Fibroblast of the aortic adventitia (primary cell): ENCODE measurements at regions not wholly inside any gene's neighbourhood (a gene's known extent, or its start where the extent isn't known, plus 50 kb on each side); places are given as distances from the start of the nearest gene placed in this dataset.

Source experiments
- DNase-seq: peaks from one replicate; pipeline ENCODE4 v3.0.0-alpha.2; 2010; ENCODE audit warnings: low read depth
- H3K4me3 ChIP-seq: 2 replicates; pipeline ENCODE4 v1.5.1; 2011; ENCODE audit warnings: low read depth, mild to moderate bottlenecking, control low read depth, low read length, moderate library complexity
- CTCF ChIP-seq: IDR thresholded peaks from 2 replicates; pipeline ENCODE4 v1.5.1; 2011; ENCODE audit warnings: mild to moderate bottlenecking, low read length, control low read depth, inconsistent platforms; ENCODE audit not compliant: insufficient read depth

DNA sequence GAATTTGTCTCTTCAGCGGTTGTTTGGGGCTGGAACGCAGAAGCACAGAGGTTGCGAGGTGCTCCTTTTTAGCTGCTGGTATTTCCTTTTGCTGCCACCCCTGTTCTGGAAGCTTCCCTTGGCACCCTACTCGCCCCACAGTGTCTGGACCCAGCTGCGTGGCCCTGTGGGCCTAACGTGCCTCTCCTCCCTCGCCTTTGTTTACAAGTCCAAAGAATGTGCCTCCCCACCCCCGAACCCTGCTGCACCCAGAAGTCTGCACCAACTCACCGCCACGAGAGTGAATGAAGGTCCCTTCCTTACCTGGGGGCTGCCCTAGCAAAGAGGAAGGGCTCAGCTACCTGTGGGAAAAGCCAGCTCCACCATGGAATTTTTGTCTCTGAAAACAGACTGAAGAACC lies 139.7 kb upstream of the RPS6KA2 start:
- no peak for DNase-seq
- H3K4me3 ChIP-seq, result no peak overlapping the region
- no peak for TF ChIP-seq CTCF

- TF ChIP-seq CTCF, result no peak
- no peak for DNase-seq
- no peak overlapping the region for H3K4me3 ChIP-seq
Observed at GRCh38 chr6:166765234-166765541, 138.1 kb upstream of the RPS6KA2 start.

- no peak for TF ChIP-seq CTCF
- H3K4me3 ChIP-seq, result no peak overlapping the region
Observed at GRCh38 chr6:166764473-166765233, 137.6 kb upstream of the RPS6KA2 start.

GRCh38 chr6:166763606-166764472 lies 136.8 kb upstream of the RPS6KA2 start:
- H3K4me3 ChIP-seq, result no peak overlapping the region
- no peak for DNase-seq
- no peak for TF ChIP-seq CTCF

More at GRCh38 chr6:166764473-166765233, 137.6 kb upstream of the RPS6KA2 start:
- DNase-seq, result no peak

GRCh38 chr6:166761801-166762200 lies 134.8 kb upstream of the RPS6KA2 start:
- H3K4me3 ChIP-seq, result no peak overlapping the region
- no peak for TF ChIP-seq CTCF
- no peak for DNase-seq

DNA sequence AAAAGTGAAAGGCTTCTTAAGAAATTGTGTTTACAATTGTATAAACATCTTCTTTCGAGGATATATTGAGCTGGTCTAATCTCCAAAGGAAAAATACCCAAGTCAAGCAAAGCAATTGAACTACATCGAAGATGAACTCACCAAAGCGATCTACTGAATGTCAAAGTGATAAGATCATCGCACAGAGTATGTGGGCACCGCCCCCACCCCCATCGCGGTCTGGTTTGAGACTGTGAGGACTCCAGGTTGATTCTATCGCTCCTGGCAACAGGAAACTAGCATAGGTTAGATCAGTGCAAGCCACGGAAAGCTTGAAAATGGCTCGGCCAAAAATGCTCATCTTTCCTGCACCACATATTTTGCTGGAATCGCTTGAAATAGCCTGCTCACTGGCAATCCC lies 133.2 kb upstream of the RPS6KA2 start:
- DNase-seq, result no peak
- H3K4me3 ChIP-seq, result no peak overlapping the region
- TF ChIP-seq CTCF, result no peak
